Fibroblast of mammary gland (primary cell): ENCODE measurements at regions not wholly inside any gene's neighbourhood (a gene's known extent, or its start where the extent isn't known, plus 50 kb on each side); places are given as distances from the start of the nearest gene placed in this dataset.

Experiments used
- DNase-seq: peaks from one replicate; pipeline ENCODE4 v3.0.0-alpha.2; 2010; ENCODE audit warnings: low read depth
- H3K4me3 ChIP-seq: 2 replicates; pipeline ENCODE4 v1.5.1; 2011; ENCODE audit warnings: low read depth, mild to moderate bottlenecking, low read length, moderate library complexity; ENCODE audit not compliant: control insufficient read depth
- CTCF ChIP-seq: conservative IDR thresholded peaks from 2 replicates; pipeline ENCODE4 v1.5.1; 2011; ENCODE audit warnings: low read depth, low read length, inconsistent platforms; ENCODE audit not compliant: control insufficient read depth, insufficient read depth

GRCh38 chr1:229152311-229152710 is 118.6 kb upstream of the RAB4A start:
- no peak for TF ChIP-seq CTCF

GRCh38 chr1:229153955-229154548 is 116.9 kb upstream of the RAB4A start:
- no peak for DNase-seq
- no peak for TF ChIP-seq CTCF
- H3K4me3 ChIP-seq: no peak overlapping the region

More at GRCh38 chr1:229152311-229152710, 118.6 kb upstream of the RAB4A start:
- H3K4me3 ChIP-seq: no peak overlapping the region
- DNase-seq: no peak

GRCh38 chr1:229154811-229155210 is 116.1 kb upstream of the RAB4A start:
- DNase-seq: no peak
- no peak for TF ChIP-seq CTCF
- H3K4me3 ChIP-seq: no peak overlapping the region

- no peak for TF ChIP-seq CTCF
- H3K4me3 ChIP-seq: no peak overlapping the region
- DNase-seq: peak; percentile 22
Measured at GRCh38 chr1:229155472-229155871, 115.4 kb upstream of the RAB4A start.

GRCh38 chr1:229156872-229157271 is 114.0 kb upstream of the RAB4A start:
- TF ChIP-seq CTCF: peak; percentile 14
- peak; percentile 7 for DNase-seq
- no peak overlapping the region for H3K4me3 ChIP-seq

- TF ChIP-seq CTCF: no peak
- H3K4me3 ChIP-seq: no peak overlapping the region
- no peak for DNase-seq
Measured at GRCh38 chr1:229157480-229157879, 113.4 kb upstream of the RAB4A start.
